ENCODE measurements at regions not wholly inside any gene's neighbourhood (a gene's known extent, or its start where the extent isn't known, plus 50 kb on each side); places are given as distances from the start of the nearest gene placed in this dataset.
"Not testable (repeated sequence)": the region's sequence is repeated elsewhere in the genome, so short reads cannot be mapped to it uniquely, and the experiment has no call there.

- in situ Hi-C loops (cut with HindIII; ENCODE audit: low pct_unique_long_range_greater_than_20kb, low sequenced_read_pairs), result no loop called here
- no peak for DNase-seq (ENCODE audit: low read depth, low spot score)
These were observed 52.7 kb downstream of the COL6A6 start for GRCh38 chr3:130569461-130570365.

- in situ Hi-C loops (cut with HindIII; ENCODE audit: low pct_unique_long_range_greater_than_20kb, low sequenced_read_pairs), result no loop called here
- no peak for DNase-seq (ENCODE audit: low read depth, low spot score)
These were observed 55.8 kb downstream of the COL6A6 start for GRCh38 chr3:130572769-130573168.

GRCh38 chr3:130576375-130577266 is 59.6 kb downstream of the COL6A6 start:
- in situ Hi-C loops (cut with HindIII; ENCODE audit: low pct_unique_long_range_greater_than_20kb, low sequenced_read_pairs), result no loop called here
- no peak for DNase-seq (ENCODE audit: low read depth, low spot score)

- DNase-seq (ENCODE audit: low read depth, low spot score), result peak; percentile 50
- in situ Hi-C loops (cut with HindIII; ENCODE audit: low pct_unique_long_range_greater_than_20kb, low sequenced_read_pairs), result no loop called here
These were observed 65.6 kb downstream of the COL6A6 start for GRCh38 chr3:130582457-130583153.

GRCh38 chr3:130594749-130595148 is 77.8 kb downstream of the COL6A6 start:
- in situ Hi-C loops (cut with HindIII; ENCODE audit: low pct_unique_long_range_greater_than_20kb, low sequenced_read_pairs); DNase-seq (ENCODE audit: low read depth, low spot score): not testable (repeated sequence)

GRCh38 chr3:130596484-130596883 is 79.5 kb downstream of the COL6A6 start:
- no peak for DNase-seq (ENCODE audit: low read depth, low spot score)
- in situ Hi-C loops (cut with HindIII; ENCODE audit: low pct_unique_long_range_greater_than_20kb, low sequenced_read_pairs), result no loop called here

GRCh38 chr3:130601442-130601971 is 84.5 kb downstream of the COL6A6 start:
- no peak for DNase-seq (ENCODE audit: low read depth, low spot score)
- in situ Hi-C loops (cut with HindIII; ENCODE audit: low pct_unique_long_range_greater_than_20kb, low sequenced_read_pairs), result no loop called here

GRCh38 chr3:130604806-130605205 is 87.8 kb downstream of the COL6A6 start:
- in situ Hi-C loops (cut with HindIII; ENCODE audit: low pct_unique_long_range_greater_than_20kb, low sequenced_read_pairs), result no loop called here
- DNase-seq (ENCODE audit: low read depth, low spot score), result no peak

GRCh38 chr3:130606336-130606735 is 89.4 kb downstream of the COL6A6 start:
- no peak for DNase-seq (ENCODE audit: low read depth, low spot score)
- in situ Hi-C loops (cut with HindIII; ENCODE audit: low pct_unique_long_range_greater_than_20kb, low sequenced_read_pairs), result no loop called here

- DNase-seq (ENCODE audit: low read depth, low spot score), result no peak
- in situ Hi-C loops (cut with HindIII; ENCODE audit: low pct_unique_long_range_greater_than_20kb, low sequenced_read_pairs), result no loop called here
These were observed 90.7 kb downstream of the COL6A6 start for GRCh38 chr3:130607553-130608154.

GRCh38 chr3:130609166-130609979 is 92.4 kb downstream of the COL6A6 start:
- peak; percentile 74 for DNase-seq (ENCODE audit: low read depth, low spot score)
- in situ Hi-C loops (cut with HindIII; ENCODE audit: low pct_unique_long_range_greater_than_20kb, low sequenced_read_pairs), result no loop called here

- no peak for DNase-seq (ENCODE audit: low read depth, low spot score)
These were observed 102.2 kb downstream of the COL6A6 start for GRCh38 chr3:130619196-130619595.

GRCh38 chr3:130621824-130622223 is 104.8 kb downstream of the COL6A6 start:
- in situ Hi-C loops (cut with HindIII; ENCODE audit: low pct_unique_long_range_greater_than_20kb, low sequenced_read_pairs), result no loop called here
- no peak for DNase-seq (ENCODE audit: low read depth, low spot score)

More at GRCh38 chr3:130619196-130619595, 102.2 kb downstream of the COL6A6 start:
- in situ Hi-C loops (cut with HindIII; ENCODE audit: low pct_unique_long_range_greater_than_20kb, low sequenced_read_pairs), result no loop called here

- in situ Hi-C loops (cut with HindIII; ENCODE audit: low pct_unique_long_range_greater_than_20kb, low sequenced_read_pairs), result no loop called here
- DNase-seq (ENCODE audit: low read depth, low spot score), result no peak
These were observed 109.1 kb downstream of the COL6A6 start for GRCh38 chr3:130626049-130626448.

- no peak for DNase-seq (ENCODE audit: low read depth, low spot score)
- in situ Hi-C loops (cut with HindIII; ENCODE audit: low pct_unique_long_range_greater_than_20kb, low sequenced_read_pairs), result no loop called here
These were observed 110.3 kb downstream of the COL6A6 start for GRCh38 chr3:130627143-130627855.

- no peak for DNase-seq (ENCODE audit: low read depth, low spot score)
- in situ Hi-C loops (cut with HindIII; ENCODE audit: low pct_unique_long_range_greater_than_20kb, low sequenced_read_pairs), result no loop called here
These were observed 110.9 kb downstream of the COL6A6 start for GRCh38 chr3:130627882-130628281.
